ENCODE measurements at regions not wholly inside any gene's neighbourhood (a gene's known extent, or its start where the extent isn't known, plus 50 kb on each side); places are given as distances from the start of the nearest gene placed in this dataset.

GRCh38 chr18:69128978-69129377 is 271.7 kb upstream of the DOK6 start:
- Histone ChIP-seq H3K9me3 (peaks cover 0 to 4% (median 0%) of the 10 kb centered on the region in 4 donors), H3K4me1 (no peaks in the 10 kb centered on the region), H3K27ac (no peak overlapping the region), H3K36me3 (no peaks in the 10 kb centered on the region), H3K4me3 (no peak overlapping the region), H3K27me3 (no peaks in the 10 kb centered on the region)
- WGBS, 2 donors: 59 to 77% methylated on average over 3 of the region's 3 CpGs
- TF ChIP-seq POLR2AphosphoS5 (IDR thresholded peaks at IDR 0.05) (no peak), EP300 (IDR thresholded peaks at IDR 0.05) (no peak), CTCF (IDR thresholded peaks at IDR 0.05) (no peak), POLR2A (IDR thresholded peaks at IDR 0.05) (no peak)
- ATAC-seq (ENCODE audit: low FRiP score in 2 of 2) (no peak), DNase-seq (no peak)

- no peaks in the 10 kb centered on the region for H3K27me3 ChIP-seq
- DNase-seq: no peak
- TF ChIP-seq POLR2A (IDR thresholded peaks at IDR 0.05) (no peak), CTCF (IDR thresholded peaks at IDR 0.05) (no peak), EP300 (IDR thresholded peaks at IDR 0.05) (no peak), POLR2AphosphoS5 (IDR thresholded peaks at IDR 0.05) (no peak)
- no peak for ATAC-seq (ENCODE audit: low FRiP score in 2 of 2)
- H3K27ac ChIP-seq: no peak overlapping the region
- H3K9me3 ChIP-seq: no peaks in the 10 kb centered on the region
- WGBS, 2 donors: 64 to 69% methylated on average over 2 of the region's 2 CpGs
- no peaks in the 10 kb centered on the region for H3K36me3 ChIP-seq
- H3K4me1 ChIP-seq: no peaks in the 10 kb centered on the region
- no peak overlapping the region for H3K4me3 ChIP-seq
Observed at GRCh38 chr18:69138088-69138487, 262.6 kb upstream of the DOK6 start.

- H3K4me1 ChIP-seq: no peaks in the 10 kb centered on the region
- H3K9me3 ChIP-seq: no peaks in the 10 kb centered on the region
- no peak for ATAC-seq (ENCODE audit: low FRiP score in 2 of 2)
- no peak for DNase-seq
- 92 to 98% methylated on average over 2 of the region's 2 CpGs for WGBS, 2 donors
- TF ChIP-seq POLR2AphosphoS5 (IDR thresholded peaks at IDR 0.05) (no peak), POLR2A (IDR thresholded peaks at IDR 0.05) (no peak)
- H3K27ac ChIP-seq: no peak overlapping the region
- H3K36me3 ChIP-seq: no peaks in the 10 kb centered on the region
- no peak overlapping the region for H3K4me3 ChIP-seq
- no peaks in the 10 kb centered on the region for H3K27me3 ChIP-seq
Observed at GRCh38 chr18:69143084-69143483, 257.6 kb upstream of the DOK6 start.

GRCh38 chr18:69152436-69152835 is 248.3 kb upstream of the DOK6 start:
- Histone ChIP-seq H3K27me3 (no peaks in the 10 kb centered on the region), H3K9me3 (no peaks in the 10 kb centered on the region), H3K36me3 (no peaks in the 10 kb centered on the region), H3K4me3 (no peak overlapping the region), H3K27ac (no peak overlapping the region), H3K4me1 (no peaks in the 10 kb centered on the region)
- no peak for ATAC-seq (ENCODE audit: low FRiP score in 2 of 2)
- 70 to 77% methylated on average over 3 of the region's 3 CpGs for WGBS, 2 donors
- TF ChIP-seq POLR2AphosphoS5 (IDR thresholded peaks at IDR 0.05) (no peak), POLR2A (IDR thresholded peaks at IDR 0.05) (no peak), CTCF (IDR thresholded peaks at IDR 0.05) (no peak), EP300 (IDR thresholded peaks at IDR 0.05) (no peak)
- no peak for DNase-seq

- Histone ChIP-seq H3K36me3 (no peaks in the 10 kb centered on the region), H3K27ac (no peak overlapping the region), H3K27me3 (no peaks in the 10 kb centered on the region), H3K4me3 (no peak overlapping the region), H3K4me1 (no peaks in the 10 kb centered on the region), H3K9me3 (no peaks in the 10 kb centered on the region)
- ATAC-seq (ENCODE audit: low FRiP score in 2 of 2): no peak
- TF ChIP-seq POLR2A (IDR thresholded peaks at IDR 0.05) (no peak), CTCF (IDR thresholded peaks at IDR 0.05) (no peak), POLR2AphosphoS5 (IDR thresholded peaks at IDR 0.05) (no peak), EP300 (IDR thresholded peaks at IDR 0.05) (no peak)
- no peak for DNase-seq
- WGBS, 2 donors: 93 to 94% methylated on average over 10 of the region's 10 CpGs
Observed at GRCh38 chr18:69157906-69158305, 242.8 kb upstream of the DOK6 start.

Data from upper lobe of left lung (tissue), 6 donors.